ENCODE measurements at regions not wholly inside any gene's neighbourhood (a gene's known extent, or its start where the extent isn't known, plus 50 kb on each side); places are given as distances from the start of the nearest gene placed in this dataset.

- no peak for TF ChIP-seq ZNF263 (CRISPR knock-in tag; IDR thresholded peaks at IDR 0.05; ENCODE audit: low read depth)
- no peak for TF ChIP-seq CTCF (IDR thresholded peaks at IDR 0.05)
- TF ChIP-seq MAX (CRISPR knock-in tag; IDR thresholded peaks at IDR 0.05), result no peak
- TF ChIP-seq FOXP1 (CRISPR knock-in tag; IDR thresholded peaks at IDR 0.05; ENCODE audit: borderline replicate concordance), result no peak
- TF ChIP-seq ZNF532 (CRISPR knock-in tag; IDR thresholded peaks at IDR 0.05; ENCODE audit: borderline replicate concordance), result no peak
- TF ChIP-seq USF2 (CRISPR knock-in tag; IDR thresholded peaks at IDR 0.05), result no peak
- no peak for TF ChIP-seq RELA (CRISPR knock-in tag; IDR thresholded peaks at IDR 0.05; ENCODE audit: borderline replicate concordance)
- no peak for TF ChIP-seq JUN (CRISPR knock-in tag; IDR thresholded peaks at IDR 0.05)
- TF ChIP-seq GRHL2 (CRISPR knock-in tag; IDR thresholded peaks at IDR 0.05; ENCODE audit: insufficient replicate concordance, severe bottlenecking), result no peak
- no peak for TF ChIP-seq ZMAT4 (CRISPR knock-in tag; IDR thresholded peaks at IDR 0.05)
- no peak for TF ChIP-seq ZNF512 (CRISPR knock-in tag; IDR thresholded peaks at IDR 0.05; ENCODE audit: borderline replicate concordance)
- TF ChIP-seq NFE2L1 (CRISPR knock-in tag; IDR thresholded peaks at IDR 0.05), result no peak
- TF ChIP-seq MLX (CRISPR knock-in tag; IDR thresholded peaks at IDR 0.05), result no peak
- TF ChIP-seq ZNF396 (CRISPR knock-in tag; IDR thresholded peaks at IDR 0.05; ENCODE audit: borderline replicate concordance), result no peak
Measured at GRCh38 chr3:163039636-163040035, 1543.0 kb downstream of the OTOL1 start.

Measured in WTC11 (cell line).